ENCODE measurements at regions not wholly inside any gene's neighbourhood (a gene's known extent, or its start where the extent isn't known, plus 50 kb on each side); places are given as distances from the start of the nearest gene placed in this dataset.

DNA sequence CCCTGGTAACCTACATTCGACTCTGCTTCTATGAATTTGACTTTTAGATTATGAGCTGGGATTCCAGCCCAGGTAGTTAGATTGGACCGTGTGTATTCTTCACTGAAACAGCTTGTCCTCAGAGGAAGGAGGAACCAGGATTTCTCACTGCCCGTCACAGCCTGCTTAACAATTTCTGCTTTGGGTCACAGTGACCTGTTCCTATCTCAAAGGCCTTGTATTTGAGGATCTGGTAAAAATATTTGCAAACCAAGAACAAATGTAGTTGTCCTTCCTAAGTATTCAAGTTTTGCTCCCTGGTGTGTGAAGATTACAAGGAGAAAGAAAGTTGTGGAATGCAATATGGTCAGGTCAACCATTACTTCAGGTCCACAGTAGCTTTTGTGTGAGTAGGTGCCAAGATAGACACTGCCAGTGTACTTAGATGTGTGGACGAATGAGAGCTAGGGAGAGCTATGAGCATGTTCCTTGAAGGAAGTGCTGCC, 55.1 kb downstream of the KIF4B start:
- no peak for DNase-seq (ENCODE audit: insufficient read length)
- no peak for FAIRE-seq
- no peak for TF ChIP-seq TAF1 (IDR thresholded peaks at IDR 0.05; ENCODE audit: borderline replicate concordance, low read depth, low read length)
- TF ChIP-seq POLR2A (IDR thresholded peaks at IDR 0.05; ENCODE audit: low read depth, low read length) = no peak
- TF ChIP-seq POLR2AphosphoS5 (IDR thresholded peaks at IDR 0.05; ENCODE audit: low read depth, low read length) = no peak

DNA sequence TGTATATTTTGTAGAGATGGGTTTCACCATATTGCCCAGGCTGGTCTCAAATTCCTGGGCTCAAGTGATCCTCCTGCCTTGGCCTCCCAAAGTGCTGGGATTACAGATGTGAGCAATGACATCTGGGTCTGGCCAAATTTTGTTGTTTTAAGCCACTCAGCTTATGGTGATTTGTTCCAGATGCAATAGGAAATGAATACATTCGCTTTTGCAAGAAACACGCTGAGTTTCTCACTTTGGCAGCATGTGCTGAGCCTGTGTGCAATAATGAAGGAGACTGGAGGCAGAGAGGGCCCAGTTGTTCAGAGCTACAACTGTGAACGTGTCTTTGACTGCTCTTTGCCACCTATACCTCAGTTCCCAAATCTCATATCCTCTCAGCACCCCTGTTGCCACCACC, 56.4 kb downstream of the KIF4B start:
- no peak for DNase-seq (ENCODE audit: insufficient read length)
- TF ChIP-seq POLR2A (IDR thresholded peaks at IDR 0.05; ENCODE audit: low read depth, low read length) (no peak), TAF1 (IDR thresholded peaks at IDR 0.05; ENCODE audit: borderline replicate concordance, low read depth, low read length) (no peak), POLR2AphosphoS5 (IDR thresholded peaks at IDR 0.05; ENCODE audit: low read depth, low read length) (no peak)
- FAIRE-seq = no peak

DNA sequence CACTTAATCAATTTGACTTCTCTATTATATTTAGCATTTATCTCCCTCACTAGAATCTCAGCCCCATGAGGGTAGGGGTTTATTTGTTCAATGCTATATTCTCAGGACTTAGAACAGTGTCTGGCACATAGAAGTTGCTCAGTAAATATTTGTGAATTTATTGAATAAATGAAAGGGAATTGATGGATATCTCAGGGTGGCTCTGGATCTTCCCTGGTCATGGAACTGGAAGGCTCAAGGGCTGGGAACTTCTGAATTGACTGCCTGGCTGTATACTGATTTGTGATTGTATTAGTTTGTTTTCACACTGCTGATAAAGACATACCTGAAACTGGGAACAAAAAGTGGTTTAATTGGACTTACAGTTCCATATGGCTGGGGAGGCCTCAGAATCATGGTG, 57.2 kb downstream of the KIF4B start:
- no peak for DNase-seq (ENCODE audit: insufficient read length)
- TF ChIP-seq POLR2A (IDR thresholded peaks at IDR 0.05; ENCODE audit: low read depth, low read length) (no peak), POLR2AphosphoS5 (IDR thresholded peaks at IDR 0.05; ENCODE audit: low read depth, low read length) (no peak), TAF1 (IDR thresholded peaks at IDR 0.05; ENCODE audit: borderline replicate concordance, low read depth, low read length) (no peak)
- FAIRE-seq = no peak

DNA sequence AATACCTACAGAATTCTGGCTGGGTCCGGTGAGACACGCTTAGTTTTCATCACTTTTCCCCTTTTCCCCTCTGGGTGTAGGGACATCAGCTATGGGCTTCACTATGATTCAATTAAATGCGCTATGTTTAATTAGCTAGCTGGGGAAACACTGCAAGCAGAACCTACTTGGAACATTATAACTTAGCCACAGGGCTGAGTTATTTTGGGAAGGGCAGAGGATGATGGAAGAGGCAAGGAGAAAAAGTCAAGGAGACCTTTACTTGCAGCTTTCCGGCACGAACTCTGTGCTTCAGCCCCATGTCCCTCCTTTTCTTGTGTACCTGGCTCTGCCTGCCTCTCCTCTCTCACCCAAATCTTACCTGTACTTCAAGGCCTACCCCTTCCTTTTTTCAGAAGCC, 62.8 kb downstream of the KIF4B start:
- FAIRE-seq = no peak
- no peak for DNase-seq (ENCODE audit: insufficient read length)
- TF ChIP-seq TAF1 (IDR thresholded peaks at IDR 0.05; ENCODE audit: borderline replicate concordance, low read depth, low read length) (no peak), POLR2AphosphoS5 (IDR thresholded peaks at IDR 0.05; ENCODE audit: low read depth, low read length) (no peak), POLR2A (IDR thresholded peaks at IDR 0.05; ENCODE audit: low read depth, low read length) (no peak)

DNA sequence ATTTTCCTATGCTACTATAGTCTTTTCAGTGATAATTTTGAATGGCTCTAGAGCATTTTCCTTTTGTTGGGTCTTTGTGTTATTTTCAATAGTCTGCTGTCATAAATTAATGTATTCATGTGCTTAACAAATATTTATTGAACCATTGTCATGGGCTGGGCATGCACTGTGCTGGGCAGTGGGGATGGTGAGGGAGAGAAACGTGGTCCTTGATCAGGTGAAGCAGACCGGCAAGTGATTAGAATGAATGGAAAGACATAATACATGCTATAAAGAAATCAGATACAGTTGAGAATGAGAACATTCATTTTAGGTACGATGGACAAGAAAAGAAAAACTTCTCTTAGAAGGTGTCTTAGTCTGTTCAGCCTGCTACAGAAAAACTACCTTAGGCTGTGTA, 66.1 kb downstream of the KIF4B start:
- DNase-seq (ENCODE audit: insufficient read length) = no peak
- no peak for TF ChIP-seq POLR2A (IDR thresholded peaks at IDR 0.05; ENCODE audit: low read depth, low read length)
- no peak for TF ChIP-seq POLR2AphosphoS5 (IDR thresholded peaks at IDR 0.05; ENCODE audit: low read depth, low read length)
- TF ChIP-seq TAF1 (IDR thresholded peaks at IDR 0.05; ENCODE audit: borderline replicate concordance, low read depth, low read length) = no peak
- no peak for FAIRE-seq

DNA sequence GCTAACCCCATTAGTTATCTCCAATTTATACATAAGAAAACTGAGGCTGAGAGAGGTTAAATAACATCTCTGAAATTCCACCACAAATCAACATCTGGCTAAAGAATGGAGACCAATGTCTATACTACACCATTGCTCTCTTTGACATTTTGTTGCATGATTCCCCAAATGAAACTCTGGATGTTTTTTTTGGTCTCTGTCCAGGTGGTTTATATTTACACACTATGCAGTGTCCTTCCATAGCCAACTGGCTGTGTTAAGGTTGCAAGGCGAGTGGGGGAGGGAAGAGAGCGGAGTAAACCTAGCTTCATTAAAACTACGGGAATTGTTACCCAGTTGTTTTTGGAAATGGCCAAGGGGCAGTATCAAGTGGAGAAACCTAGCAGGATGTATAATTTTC, 67.2 kb downstream of the KIF4B start:
- no peak for FAIRE-seq
- no peak for DNase-seq (ENCODE audit: insufficient read length)
- no peak for TF ChIP-seq TAF1 (IDR thresholded peaks at IDR 0.05; ENCODE audit: borderline replicate concordance, low read depth, low read length)
- no peak for TF ChIP-seq POLR2AphosphoS5 (IDR thresholded peaks at IDR 0.05; ENCODE audit: low read depth, low read length)
- TF ChIP-seq POLR2A (IDR thresholded peaks at IDR 0.05; ENCODE audit: low read depth, low read length) = no peak

DNA sequence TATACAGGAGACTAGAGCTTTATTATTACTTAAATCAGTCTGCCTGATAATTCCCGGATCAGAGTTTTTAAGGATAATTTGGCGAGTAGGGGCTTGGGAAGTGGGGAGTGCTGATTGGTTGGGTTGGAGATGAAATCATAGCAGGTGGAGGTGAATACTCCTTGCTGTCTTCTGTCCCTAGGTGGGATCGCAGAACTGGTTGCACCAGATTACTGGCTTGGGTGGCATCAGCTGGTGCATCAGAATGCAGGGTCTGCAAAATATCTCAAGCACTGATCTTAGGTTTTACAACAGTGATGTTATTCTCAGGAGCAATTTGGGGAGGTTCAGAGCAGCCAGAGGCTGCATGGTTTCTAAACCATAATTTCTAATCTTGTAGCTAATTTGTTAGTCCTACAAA, 68.1 kb downstream of the KIF4B start:
- no peak for FAIRE-seq
- TF ChIP-seq POLR2AphosphoS5 (IDR thresholded peaks at IDR 0.05; ENCODE audit: low read depth, low read length) (no peak), TAF1 (IDR thresholded peaks at IDR 0.05; ENCODE audit: borderline replicate concordance, low read depth, low read length) (no peak), POLR2A (IDR thresholded peaks at IDR 0.05; ENCODE audit: low read depth, low read length) (no peak)
- DNase-seq (ENCODE audit: insufficient read length) = no peak

DNA sequence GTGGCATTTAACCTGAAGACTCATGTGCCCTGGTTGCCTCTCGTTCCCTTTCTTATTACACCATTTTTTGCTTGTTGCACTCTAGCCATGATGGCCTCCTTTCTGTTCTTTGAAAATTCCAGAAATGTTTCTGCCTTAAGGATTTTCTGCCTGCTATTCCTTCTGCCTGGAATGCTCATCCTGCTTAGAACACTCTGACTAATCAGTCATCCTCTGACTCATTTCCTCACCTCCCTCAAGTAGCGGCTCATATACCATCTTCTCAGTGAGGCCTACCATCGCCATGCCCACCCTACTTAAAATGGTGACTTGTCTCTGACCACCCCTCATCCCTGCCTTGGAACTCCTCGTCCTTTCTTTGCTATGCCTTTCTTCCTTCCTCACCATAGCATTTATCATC, 68.8 kb downstream of the KIF4B start:
- no peak for DNase-seq (ENCODE audit: insufficient read length)
- TF ChIP-seq TAF1 (IDR thresholded peaks at IDR 0.05; ENCODE audit: borderline replicate concordance, low read depth, low read length) (no peak), POLR2A (IDR thresholded peaks at IDR 0.05; ENCODE audit: low read depth, low read length) (no peak), POLR2AphosphoS5 (IDR thresholded peaks at IDR 0.05; ENCODE audit: low read depth, low read length) (no peak)
- FAIRE-seq = no peak

DNA sequence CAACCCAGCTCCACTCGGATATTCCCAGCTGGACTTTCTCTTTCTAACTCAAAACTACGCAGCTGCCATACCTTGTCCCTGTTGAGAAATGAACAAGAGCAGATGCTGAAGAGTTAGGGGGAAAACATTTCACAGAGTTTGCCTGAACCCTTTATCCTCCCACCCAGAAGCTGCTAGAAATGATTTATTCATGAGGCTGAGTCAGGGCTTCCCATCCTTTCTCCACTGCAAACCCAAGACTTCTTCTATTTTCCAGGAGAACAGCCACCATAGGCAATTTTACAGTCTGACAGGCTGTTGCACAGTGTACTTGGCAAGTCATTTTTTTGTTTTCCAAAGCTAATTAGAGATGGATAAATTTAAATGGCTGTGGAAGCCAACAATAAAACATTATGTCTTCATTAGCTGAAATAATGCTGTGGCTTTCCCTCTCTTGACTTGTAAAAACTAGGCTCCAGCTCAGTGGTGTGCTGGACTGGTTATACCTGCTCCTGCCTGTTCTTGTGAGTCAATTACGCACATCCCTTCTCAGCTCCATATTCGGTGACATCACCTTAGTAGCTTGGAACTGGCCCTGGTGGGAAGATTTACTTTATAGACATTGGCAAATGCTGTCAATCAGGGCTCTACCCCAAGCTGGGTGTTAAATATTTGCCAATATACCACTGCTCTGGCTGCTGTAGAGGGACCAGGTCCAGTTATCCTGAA, 71.9 kb downstream of the KIF4B start:
- no peak for TF ChIP-seq TAF1 (IDR thresholded peaks at IDR 0.05; ENCODE audit: borderline replicate concordance, low read depth, low read length)
- no peak for TF ChIP-seq POLR2AphosphoS5 (IDR thresholded peaks at IDR 0.05; ENCODE audit: low read depth, low read length)
- no peak for TF ChIP-seq POLR2A (IDR thresholded peaks at IDR 0.05; ENCODE audit: low read depth, low read length)
- FAIRE-seq = no peak
- no peak for DNase-seq (ENCODE audit: insufficient read length)

DNA sequence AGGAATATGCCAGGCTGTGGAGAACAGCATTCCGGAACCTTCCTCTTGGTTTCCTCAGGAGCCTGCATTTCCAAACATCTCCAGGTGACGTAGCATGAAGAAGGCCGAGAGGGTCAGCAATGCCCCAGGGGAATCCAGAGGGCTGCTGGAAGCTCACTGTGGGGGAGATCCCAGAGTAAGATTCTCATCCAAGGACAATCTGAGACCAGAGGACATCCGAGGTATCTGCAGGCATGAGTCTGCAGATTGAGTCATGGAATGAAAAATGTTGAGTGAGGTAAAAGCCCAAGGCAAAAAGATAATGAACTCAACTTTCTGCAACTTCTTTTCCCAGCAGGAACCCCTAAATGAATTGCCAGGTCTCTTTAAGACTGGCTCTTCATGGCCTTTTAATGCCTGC, 73.5 kb downstream of the KIF4B start:
- no peak for FAIRE-seq
- DNase-seq (ENCODE audit: insufficient read length) = no peak
- no peak for TF ChIP-seq POLR2AphosphoS5 (IDR thresholded peaks at IDR 0.05; ENCODE audit: low read depth, low read length)
- no peak for TF ChIP-seq POLR2A (IDR thresholded peaks at IDR 0.05; ENCODE audit: low read depth, low read length)
- TF ChIP-seq TAF1 (IDR thresholded peaks at IDR 0.05; ENCODE audit: borderline replicate concordance, low read depth, low read length) = no peak

DNA sequence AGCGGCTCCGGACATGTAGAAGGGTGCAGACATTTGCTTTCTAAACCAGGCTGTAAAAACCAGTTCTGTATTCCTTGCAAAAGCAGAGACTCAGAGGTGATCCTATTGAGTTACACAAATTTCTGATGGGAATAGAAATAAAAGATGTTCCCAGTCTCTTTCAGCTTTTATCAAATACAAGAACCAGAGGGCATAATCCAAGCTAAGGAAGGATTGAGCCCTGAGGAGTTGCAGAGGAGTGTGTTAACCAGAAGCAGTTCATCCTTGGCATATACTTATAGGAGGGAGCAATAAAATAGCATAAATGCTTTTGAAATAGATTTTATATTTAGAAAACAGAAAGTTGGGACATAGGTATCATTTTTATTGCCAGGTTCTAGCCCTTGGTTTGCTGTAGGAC, 75.3 kb downstream of the KIF4B start:
- TF ChIP-seq POLR2A (IDR thresholded peaks at IDR 0.05; ENCODE audit: low read depth, low read length) (no peak), POLR2AphosphoS5 (IDR thresholded peaks at IDR 0.05; ENCODE audit: low read depth, low read length) (no peak), TAF1 (IDR thresholded peaks at IDR 0.05; ENCODE audit: borderline replicate concordance, low read depth, low read length) (no peak)
- no peak for FAIRE-seq

DNA sequence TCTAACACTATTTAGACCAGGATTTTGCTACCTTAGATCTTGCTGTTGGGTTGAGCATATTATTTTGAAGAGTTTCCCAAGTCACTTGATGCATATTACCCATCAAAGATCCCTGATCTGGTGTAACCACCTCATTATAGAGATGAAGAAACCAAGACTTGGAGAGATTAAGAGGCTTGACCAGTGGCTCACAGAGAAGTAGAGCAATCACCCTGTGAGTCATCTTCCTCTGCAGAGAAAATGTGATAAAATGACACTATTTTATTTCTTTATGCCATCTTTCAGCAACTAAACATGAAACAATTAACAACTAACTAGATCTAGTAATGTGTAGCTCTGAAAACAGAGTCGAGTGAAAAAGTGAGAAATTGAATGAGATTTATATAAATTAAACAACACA, 76.1 kb downstream of the KIF4B start:
- no peak for TF ChIP-seq POLR2A (IDR thresholded peaks at IDR 0.05; ENCODE audit: low read depth, low read length)
- no peak for TF ChIP-seq TAF1 (IDR thresholded peaks at IDR 0.05; ENCODE audit: borderline replicate concordance, low read depth, low read length)
- TF ChIP-seq POLR2AphosphoS5 (IDR thresholded peaks at IDR 0.05; ENCODE audit: low read depth, low read length) = no peak
- no peak for FAIRE-seq
- no peak for DNase-seq (ENCODE audit: insufficient read length)

More for the DNA sequence above, 75.3 kb downstream of the KIF4B start:
- no peak for DNase-seq (ENCODE audit: insufficient read length)

Data from GM12892 (cell line).